Embryonic facial prominence (tissue), 1 donor: ENCODE measurements at regions not wholly inside any gene's neighbourhood (a gene's known extent, or its start where the extent isn't known, plus 50 kb on each side); places are given as distances from the start of the nearest gene placed in this dataset.

Source experiments
- DNase-seq: peaks from one replicate; pipeline ENCODE4 v3.0.0-alpha.2; 2016; ENCODE audit errors: extremely low spot score

GRCh38 chr5:87876616-87877015 is 392.0 kb downstream of the TMEM161B start:
- no peak for DNase-seq

DNA sequence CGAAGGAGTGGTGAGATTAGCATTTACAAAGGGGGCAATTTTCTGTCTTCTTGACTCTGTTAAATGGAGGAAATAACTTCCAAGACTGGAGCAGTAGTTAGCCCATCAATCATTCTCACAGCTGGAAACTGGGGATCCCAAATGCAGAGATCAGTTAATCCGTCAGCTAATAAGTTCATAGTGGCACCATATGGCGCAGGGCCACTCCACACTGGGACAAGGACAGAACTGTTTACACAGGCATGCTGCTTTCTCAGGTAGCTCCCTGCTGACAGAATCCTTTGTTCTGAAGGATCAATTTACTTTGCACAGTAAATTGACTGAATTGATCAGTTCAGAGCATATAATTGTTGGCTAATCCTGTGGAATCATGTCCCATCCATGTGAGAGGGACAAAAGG is 395.7 kb downstream of the TMEM161B start:
- no peak for DNase-seq

DNA sequence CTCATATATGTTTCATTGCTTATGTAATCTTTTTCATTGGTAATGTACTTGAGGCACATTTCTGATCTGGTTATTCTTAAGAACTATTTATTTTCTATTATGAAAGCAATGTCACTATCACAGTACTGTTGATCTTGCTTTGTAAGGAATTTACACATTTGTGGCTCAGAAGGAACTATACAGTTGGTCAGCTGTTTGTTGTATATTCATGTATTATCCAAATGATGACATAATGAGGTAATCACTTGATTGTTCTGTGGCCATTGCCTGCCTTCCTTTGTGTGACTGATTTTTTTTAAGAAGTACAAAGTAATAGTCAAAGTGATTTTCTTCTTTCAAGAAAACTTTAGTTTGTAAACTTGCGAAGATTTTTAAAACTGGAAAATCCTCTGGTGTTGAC is 399.9 kb downstream of the TMEM161B start:
- no peak for DNase-seq

GRCh38 chr5:87867281-87867680 is 401.4 kb downstream of the TMEM161B start:
- no peak for DNase-seq

DNA sequence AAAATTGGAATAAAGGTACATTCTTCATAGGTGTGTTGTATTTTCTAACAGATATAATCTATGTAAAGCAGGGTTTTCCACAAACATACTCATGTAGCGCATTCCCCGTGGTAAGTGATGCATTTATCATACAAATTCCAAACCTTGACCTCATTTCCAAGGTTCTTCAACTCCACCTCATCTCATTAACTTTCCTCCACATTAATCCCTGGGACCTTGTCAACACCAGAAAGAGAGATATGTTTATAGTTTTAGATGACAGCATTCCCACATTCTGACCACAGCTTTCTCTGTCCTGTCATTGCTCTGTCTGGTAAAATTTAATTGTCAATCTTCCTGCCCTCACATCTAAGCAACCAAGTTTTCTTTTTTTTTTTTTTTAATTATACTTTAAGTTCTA is 415.1 kb downstream of the TMEM161B start:
- DNase-seq, result no peak

GRCh38 chr5:87851603-87852002 is 417.0 kb downstream of the TMEM161B start:
- no peak for DNase-seq

GRCh38 chr5:87850843-87851242 is 417.8 kb downstream of the TMEM161B start:
- DNase-seq, result no peak

GRCh38 chr5:87845734-87846133 is 422.9 kb downstream of the TMEM161B start:
- no peak for DNase-seq

DNA sequence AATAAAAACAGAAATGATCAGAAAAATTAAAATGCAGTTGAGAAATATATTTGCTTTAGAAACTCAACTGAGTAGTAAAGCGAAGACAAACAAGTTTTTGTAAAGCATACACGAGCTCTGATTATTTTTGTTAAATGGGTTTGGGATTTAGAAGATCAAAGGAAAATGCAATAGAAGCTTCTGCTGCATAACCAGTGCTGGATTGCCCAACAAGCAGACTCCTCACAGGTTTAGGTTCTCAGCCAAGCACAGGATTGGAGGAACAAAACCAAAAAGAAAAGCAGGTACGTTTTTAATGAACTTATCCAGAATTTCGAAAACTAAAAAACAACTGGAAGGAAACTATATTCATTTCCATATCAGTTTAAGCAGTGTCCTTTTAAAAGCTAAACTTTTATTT is 423.8 kb downstream of the TMEM161B start:
- DNase-seq, result no peak

DNA sequence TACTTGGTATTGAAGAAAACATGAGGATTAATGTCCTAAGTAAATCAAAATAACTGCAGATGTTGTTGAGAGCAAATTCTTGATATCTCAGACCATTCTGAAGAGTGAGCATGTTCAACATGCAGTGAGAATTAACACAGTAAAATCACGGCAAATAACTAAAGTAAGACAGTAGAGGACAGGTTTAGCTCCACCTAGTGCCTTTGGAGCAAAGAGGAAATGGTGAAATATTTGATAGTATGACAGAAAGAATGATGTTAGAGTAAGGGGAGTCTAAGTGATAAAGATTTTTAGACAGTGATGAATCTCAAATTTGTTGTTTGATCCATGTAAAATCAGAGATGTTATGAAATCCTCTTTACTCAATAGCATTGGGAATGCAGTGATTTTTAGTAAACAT is 424.2 kb downstream of the TMEM161B start:
- DNase-seq, result no peak

DNA sequence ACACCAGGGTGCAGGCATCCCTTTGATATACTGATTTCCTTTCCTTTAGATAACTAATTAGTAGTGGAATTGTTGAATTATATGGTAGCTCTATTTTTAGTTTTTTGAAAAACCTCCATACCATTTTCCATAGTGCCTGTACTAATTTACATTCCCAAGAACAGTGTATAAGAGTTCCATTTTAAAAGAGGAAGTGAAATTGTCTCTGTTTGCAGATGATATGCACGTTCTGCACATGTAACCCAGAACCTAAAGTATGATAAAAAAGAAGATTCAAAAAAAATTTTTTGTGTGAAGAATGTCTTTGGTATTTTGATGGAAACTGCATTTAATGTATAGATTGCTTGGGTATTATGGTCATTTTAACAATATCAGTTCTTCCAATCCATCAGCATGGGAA is 424.0 kb upstream of the CCNH start:
- no peak for DNase-seq

DNA sequence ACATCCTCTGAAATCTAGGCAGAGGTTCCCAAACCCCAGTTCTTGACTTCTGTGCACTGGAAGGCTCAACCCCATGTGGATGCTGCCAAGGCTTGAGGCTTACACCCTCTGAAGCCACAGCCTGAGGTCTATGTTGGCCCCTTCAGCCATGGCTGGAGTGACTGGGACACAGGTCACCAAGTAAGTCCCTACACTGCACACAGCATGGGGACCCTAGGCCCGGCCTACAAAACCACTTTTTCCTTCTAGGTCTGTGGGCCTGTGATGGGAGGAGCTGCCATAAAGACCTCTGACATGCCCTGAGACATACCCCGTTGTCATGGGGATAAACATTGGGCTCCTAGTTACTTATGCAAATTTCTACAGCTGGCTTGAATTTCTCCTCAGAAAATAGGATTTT is 418.8 kb upstream of the CCNH start:
- DNase-seq, result no peak

DNA sequence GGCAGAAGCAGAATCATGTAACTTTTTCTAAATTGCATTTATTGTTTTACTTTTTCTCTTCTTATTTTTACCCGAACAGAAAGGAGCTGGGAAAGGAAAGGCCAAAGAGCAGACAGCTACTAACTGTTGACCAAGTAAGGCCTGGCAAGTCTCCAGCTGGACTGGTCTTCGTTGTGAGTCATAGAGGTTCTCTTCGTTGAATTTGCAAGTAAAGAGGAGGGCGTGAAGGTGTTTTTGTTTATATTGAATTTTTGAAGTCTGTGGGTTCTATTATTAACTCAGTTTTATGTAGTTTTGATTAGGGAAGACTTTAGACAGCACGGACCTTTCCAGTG is 416.5 kb upstream of the CCNH start:
- no peak for DNase-seq

- DNase-seq, result no peak
These were observed 416.0 kb upstream of the CCNH start for GRCh38 chr5:87828545-87829216.

DNA sequence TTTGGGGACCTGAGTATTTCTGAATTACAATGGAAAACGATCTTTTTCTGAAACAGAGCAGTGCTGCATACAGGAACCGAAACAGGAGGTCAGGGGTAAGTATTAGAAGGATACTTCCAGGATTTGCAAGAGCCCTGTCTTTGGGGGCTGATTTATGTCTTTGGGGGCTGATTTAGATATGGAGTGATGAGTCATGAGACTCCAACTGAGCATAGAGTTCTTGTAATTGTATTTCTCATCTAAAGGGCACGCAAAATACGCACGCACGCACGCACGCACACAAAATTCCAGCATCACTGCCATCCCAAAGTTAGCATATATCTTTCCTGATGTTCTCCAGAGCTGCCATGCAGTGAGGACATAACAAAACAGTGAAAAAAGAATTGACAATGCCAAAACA is 414.8 kb upstream of the CCNH start:
- no peak for DNase-seq

- no peak for DNase-seq
These were observed 413.8 kb upstream of the CCNH start for GRCh38 chr5:87826507-87826906.

GRCh38 chr5:87825583-87825982 is 412.9 kb upstream of the CCNH start:
- no peak for DNase-seq

- DNase-seq, result no peak
These were observed 395.1 kb upstream of the CCNH start for GRCh38 chr5:87807783-87808182.

DNA sequence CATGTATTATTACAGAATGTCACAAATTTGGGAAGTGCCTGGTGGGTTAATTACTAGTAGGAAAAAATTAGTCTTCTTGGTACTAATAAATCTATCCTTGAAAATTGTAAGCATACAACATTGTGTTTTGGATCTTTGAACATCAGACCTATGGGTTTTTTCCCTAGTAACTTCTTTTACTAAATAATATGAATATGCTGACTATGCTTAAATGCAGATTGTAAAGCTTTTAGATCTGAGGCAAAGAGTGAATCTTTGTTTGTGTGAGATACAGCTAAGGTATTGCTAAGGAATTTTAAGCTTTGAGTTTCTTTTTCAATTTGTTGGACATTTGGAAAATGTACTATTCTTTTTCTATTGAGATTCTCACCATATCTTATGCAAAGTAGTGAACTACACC is 390.6 kb upstream of the CCNH start:
- DNase-seq, result no peak

GRCh38 chr5:87791869-87792268 is 379.1 kb upstream of the CCNH start:
- DNase-seq, result no peak

DNA sequence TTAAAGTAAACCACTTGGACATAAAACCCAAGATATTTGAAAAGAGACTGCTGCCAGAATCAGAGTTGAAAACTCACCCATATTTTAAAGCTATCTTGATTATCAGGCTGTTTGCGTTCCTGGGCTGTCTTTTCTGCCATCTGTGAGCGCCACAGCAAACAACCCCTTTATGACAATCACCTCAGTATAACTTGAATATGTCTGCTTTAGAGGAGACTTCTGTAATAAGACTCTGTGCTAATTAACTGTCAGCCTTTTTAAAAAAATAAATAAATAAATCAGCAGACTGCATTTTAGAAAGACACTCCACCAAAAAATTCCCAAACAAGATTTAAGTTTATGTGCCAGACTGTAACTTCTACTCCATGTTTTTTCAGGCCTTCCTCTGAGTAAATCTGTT is 375.7 kb upstream of the CCNH start:
- no peak for DNase-seq

DNA sequence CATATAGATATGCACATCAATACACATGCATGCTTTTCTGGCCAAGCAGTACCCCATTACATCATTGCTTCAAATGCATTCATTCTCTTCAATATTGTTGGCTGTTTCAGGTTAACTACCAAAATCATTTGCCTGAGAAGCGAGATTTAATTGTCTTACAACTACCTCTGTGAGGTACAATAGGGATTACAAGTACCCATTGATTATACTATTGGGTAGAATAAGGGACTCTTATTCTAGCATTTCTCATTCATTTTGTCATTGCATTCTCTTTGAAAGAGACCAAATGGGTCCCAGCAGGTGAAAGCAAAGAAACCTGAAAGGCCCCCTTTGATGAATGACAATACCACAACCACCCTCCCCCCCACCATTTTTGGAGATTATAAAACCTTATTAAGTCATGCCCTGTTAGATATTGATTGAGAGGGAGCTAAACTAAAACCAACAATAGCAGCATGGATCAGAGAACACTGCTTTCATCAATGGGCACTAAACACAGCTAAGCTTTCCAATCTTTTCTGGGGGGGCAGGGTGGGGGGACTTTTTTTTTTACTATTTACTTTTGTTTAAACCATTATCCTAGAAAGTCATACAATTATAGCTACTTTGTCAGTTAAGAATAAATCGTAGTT is 375.0 kb upstream of the CCNH start:
- DNase-seq, result no peak

DNA sequence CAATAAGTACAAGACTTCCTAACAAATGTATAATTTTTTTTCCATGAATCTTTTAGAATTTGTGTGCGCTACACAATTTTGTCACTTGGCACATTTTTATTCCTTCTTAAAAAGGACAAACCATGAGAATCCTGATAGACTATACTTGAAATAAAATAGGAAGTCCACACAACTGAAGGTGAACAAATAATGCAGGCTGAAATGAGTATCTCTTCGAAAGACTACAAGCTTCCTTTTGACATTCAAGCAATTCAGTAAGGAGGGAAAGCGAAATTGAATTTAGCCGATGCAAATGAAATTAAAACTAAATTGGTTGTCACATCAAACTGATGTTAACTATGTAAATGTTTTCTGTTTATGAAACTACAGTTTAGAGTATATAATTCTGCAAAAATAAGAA is 374.4 kb upstream of the CCNH start:
- DNase-seq, result no peak

DNA sequence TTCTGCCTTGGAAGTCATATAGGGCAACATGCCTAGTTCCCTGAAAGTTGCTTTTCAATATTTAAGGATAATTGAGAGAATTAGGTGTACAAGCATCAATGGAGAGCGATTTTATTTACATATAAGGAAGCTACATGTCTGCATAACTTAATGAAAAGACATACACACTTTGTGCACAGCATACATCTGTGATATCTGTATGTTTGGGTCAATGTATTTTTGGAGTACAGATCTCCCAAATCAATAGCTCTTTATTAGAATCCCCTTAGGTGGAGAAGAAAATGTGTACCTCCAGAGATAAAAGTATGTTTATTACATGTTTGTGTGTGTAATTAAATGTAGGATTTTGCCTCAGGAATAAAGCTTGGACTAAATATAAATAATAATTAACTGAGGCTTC is 373.7 kb upstream of the CCNH start:
- no peak for DNase-seq
